Keratinocyte (primary cell): ENCODE measurements at regions not wholly inside any gene's neighbourhood (a gene's known extent, or its start where the extent isn't known, plus 50 kb on each side); places are given as distances from the start of the nearest gene placed in this dataset.

Experiments used
- DNase-seq: peaks from one replicate; pipeline ENCODE4 v3.0.0-alpha.2; 2011; ENCODE audit warnings: low read depth, missing footprints, low spot score
- FAIRE-seq: peaks from 2 replicates; lab custom pipeline; 2011; peaks lifted over from hg19 to GRCh38; lab: Jason Lieb, UNC
- H2AFZ ChIP-seq: 2 replicates; pipeline ENCODE4 v1.6.0; 2012; ENCODE audit warnings: low read length, control low read depth, inconsistent platforms; ENCODE audit not compliant: control insufficient read depth
- H3K27ac ChIP-seq: 2 replicates; pipeline ENCODE4 v1.5.1; 2011; ENCODE audit warnings: low read length; ENCODE audit not compliant: control insufficient read depth, insufficient read depth
- H3K27me3 ChIP-seq: 3 replicates; pipeline ENCODE4 v1.6.0; 2011; ENCODE audit warnings: low read length; ENCODE audit not compliant: control insufficient read depth, insufficient read depth; ENCODE audit errors: extremely low read depth
- H3K36me3 ChIP-seq, 2 experiments: 2 replicates in 1 of 2; 3 replicates in 1 of 2; pipeline ENCODE4 v1.5.1; 2011; ENCODE audit warnings: low read length in 2 of 2, mild to moderate bottlenecking in 1 of 2; ENCODE audit not compliant: control insufficient read depth in 2 of 2, insufficient read depth in 2 of 2; ENCODE audit errors: extremely low read depth in 1 of 2
- H3K4me1 ChIP-seq: 3 replicates; pipeline ENCODE4 v1.5.1; 2011; ENCODE audit warnings: low read length; ENCODE audit not compliant: control insufficient read depth, insufficient read depth; ENCODE audit errors: extremely low read depth
- H3K4me2 ChIP-seq: 3 replicates; pipeline ENCODE4 v1.6.0; 2011; ENCODE audit warnings: low read depth, low read length; ENCODE audit not compliant: control insufficient read depth, insufficient read depth; ENCODE audit errors: extremely low read depth
- H3K4me3 ChIP-seq, 3 experiments: fragments of 200-600 bp in 1 of 3; sonication (generic) in 1 of 3; 2 replicates in 2 of 3; 3 replicates in 1 of 3; pipeline ENCODE4 v1.5.1; 2011 to 2016; ENCODE audit warnings: low read length in 3 of 3, mild to moderate bottlenecking in 3 of 3, control low read depth in 2 of 3, inconsistent platforms in 1 of 3, low read depth in 1 of 3, mixed read lengths in 1 of 3, mixed run types in 1 of 3, moderate library complexity in 1 of 3; ENCODE audit not compliant: control insufficient read depth in 2 of 3, insufficient read depth in 2 of 3; ENCODE audit errors: extremely low read depth in 1 of 3
- H3K79me2 ChIP-seq: 2 replicates; pipeline ENCODE4 v1.6.0; 2012; ENCODE audit warnings: low read length; ENCODE audit not compliant: control insufficient read depth, insufficient read depth
- H3K9ac ChIP-seq: 3 replicates; pipeline ENCODE4 v1.6.0; 2011; ENCODE audit warnings: low read length; ENCODE audit not compliant: control insufficient read depth, insufficient read depth; ENCODE audit errors: extremely low read depth
- H3K9me1 ChIP-seq: 3 replicates; pipeline ENCODE4 v1.6.0; 2011; ENCODE audit warnings: low read length; ENCODE audit not compliant: control insufficient read depth, insufficient read depth; ENCODE audit errors: extremely low read depth
- H3K9me3 ChIP-seq: 2 replicates; pipeline ENCODE4 v1.5.1; 2012; ENCODE audit warnings: low read depth, low read length; ENCODE audit not compliant: control insufficient read depth
- H4K20me1 ChIP-seq: 3 replicates; pipeline ENCODE4 v1.6.0; 2011; ENCODE audit warnings: low read length; ENCODE audit not compliant: control insufficient read depth, insufficient read depth; ENCODE audit errors: extremely low read depth
- CTCF ChIP-seq, 3 experiments: IDR thresholded peaks in 1 of 3; conservative IDR thresholded peaks in 1 of 3; optimal IDR thresholded peaks in 1 of 3; 2 replicates in 2 of 3; 3 replicates in 1 of 3; pipeline versions ENCODE3 to v1.5.1; 2011; ENCODE audit warnings: low read length in 3 of 3, mild to moderate bottlenecking in 3 of 3, moderate library complexity in 2 of 3, control low read depth in 1 of 3, inconsistent platforms in 1 of 3; ENCODE audit not compliant: insufficient read depth in 2 of 3; ENCODE audit errors: extremely low read depth in 1 of 3
- EZH2 ChIP-seq: IDR thresholded peaks from one replicate; pipeline ENCODE4 v1.6.1; 2012; ENCODE audit warnings: inconsistent platforms, mild to moderate bottlenecking, low read length, moderate library complexity
- dilution Hi-C: fragments of 300-500 bp; cut with MboI; formaldehyde crosslinking; loops from one replicate; pipeline ENCODE4 v1.7.0; 2020; ENCODE audit warnings: low sequenced_read_pairs; ENCODE audit not compliant: extremely low pct_ligation_motif_present

DNA sequence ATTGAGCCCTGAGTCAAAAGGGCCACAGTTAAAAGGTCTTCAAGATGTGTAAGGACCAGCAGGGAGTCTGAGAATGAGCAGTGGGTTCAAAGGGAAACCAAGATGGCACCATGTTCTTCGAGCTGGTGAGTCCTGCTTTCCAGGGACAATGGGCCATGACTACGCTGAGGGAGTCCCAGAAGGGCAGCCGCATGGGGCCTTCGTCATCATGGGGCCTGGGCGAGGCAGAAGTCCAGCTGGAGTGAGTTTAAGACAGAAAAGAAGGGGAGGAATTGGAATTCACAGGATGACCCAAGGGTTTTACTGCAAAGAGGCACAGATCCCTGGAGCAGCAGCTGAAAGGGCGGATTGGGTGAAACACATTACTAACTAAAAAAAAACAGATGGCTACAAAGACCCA, 340.8 kb upstream of the MYT1L start:
- no peaks in the 10 kb centered on the region for H3K36me3 ChIP-seq
- no peaks in the 10 kb centered on the region for H3K4me1 ChIP-seq
- H3K9me1 ChIP-seq, result no peaks in the 10 kb centered on the region
- DNase-seq, result no peak
- no peak for TF ChIP-seq CTCF (optimal IDR thresholded peaks at IDR 0.05 in 1 of 3, IDR thresholded peaks at IDR 0.05 in 1 of 3, conservative IDR thresholded peaks at IDR 0.05 in 1 of 3; ENCODE audit: extremely low read depth in 1 of 3, insufficient read depth in 2 of 3, low read length in 3 of 3)
- TF ChIP-seq EZH2, result no peak
- no peaks in the 10 kb centered on the region for H3K27me3 ChIP-seq
- dilution Hi-C loops, result no loop called here
- H3K79me2 ChIP-seq, result no peaks in the 10 kb centered on the region
- H2AFZ ChIP-seq, result no peak overlapping the region
- no peaks in the 10 kb centered on the region for H4K20me1 ChIP-seq
- no peak overlapping the region for H3K9ac ChIP-seq
- FAIRE-seq, result no peak
- H3K9me3 ChIP-seq, result peaks cover 2% of the 10 kb centered on the region
- no peak overlapping the region for H3K4me3 ChIP-seq
- no peak overlapping the region for H3K4me2 ChIP-seq
- H3K27ac ChIP-seq, result no peak overlapping the region

DNA sequence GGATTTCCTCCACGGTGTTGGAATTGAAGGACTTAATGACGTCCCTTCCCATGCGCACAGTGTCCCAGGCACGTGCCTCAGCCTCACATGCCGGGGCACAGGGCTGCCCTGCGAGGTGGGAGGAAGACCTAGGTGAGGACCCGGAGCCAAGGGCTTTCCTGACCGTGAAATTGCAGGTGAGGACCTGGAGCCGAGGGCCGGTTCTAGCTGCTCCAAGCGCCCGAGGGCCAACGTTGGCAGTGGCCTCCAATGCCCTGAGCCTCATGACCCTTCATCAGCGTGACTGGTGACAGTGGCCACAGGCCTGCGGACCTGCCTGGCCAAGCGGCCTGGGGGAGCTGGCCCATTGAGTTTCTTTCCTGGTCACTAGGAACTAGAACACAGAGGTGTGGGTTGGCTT, 338.2 kb upstream of the MYT1L start:
- no peaks in the 10 kb centered on the region for H3K4me1 ChIP-seq
- no peak overlapping the region for H3K4me3 ChIP-seq
- H3K9ac ChIP-seq, result no peak overlapping the region
- H4K20me1 ChIP-seq, result no peaks in the 10 kb centered on the region
- H3K9me1 ChIP-seq, result no peaks in the 10 kb centered on the region
- peaks cover 2% of the 10 kb centered on the region for H3K9me3 ChIP-seq
- FAIRE-seq (no peak), DNase-seq (no peak)
- no peaks in the 10 kb centered on the region for H3K36me3 ChIP-seq
- dilution Hi-C loops, result no loop called here
- no peak overlapping the region for H2AFZ ChIP-seq
- H3K27ac ChIP-seq, result no peak overlapping the region
- no peaks in the 10 kb centered on the region for H3K27me3 ChIP-seq
- no peak for TF ChIP-seq EZH2
- no peak for TF ChIP-seq CTCF (optimal IDR thresholded peaks at IDR 0.05 in 1 of 3, IDR thresholded peaks at IDR 0.05 in 1 of 3, conservative IDR thresholded peaks at IDR 0.05 in 1 of 3; ENCODE audit: extremely low read depth in 1 of 3, insufficient read depth in 2 of 3, low read length in 3 of 3)
- H3K79me2 ChIP-seq, result no peaks in the 10 kb centered on the region
- H3K4me2 ChIP-seq, result no peak overlapping the region
